Neural progenitor cell (in vitro differentiated cells): ENCODE measurements at regions not wholly inside any gene's neighbourhood (a gene's known extent, or its start where the extent isn't known, plus 50 kb on each side); places are given as distances from the start of the nearest gene placed in this dataset.

Experiments
- DNase-seq: peaks from one replicate; pipeline ENCODE4 v3.0.0-alpha.2; 2016; ENCODE audit warnings: low spot score
- H2AFZ ChIP-seq: fragments of 200-600 bp; sonication (generic); replicated peaks from 2 replicates; pipeline ENCODE4 v1.6.1; 2016; ENCODE audit warnings: antibody characterized with exemption
- H3F3A ChIP-seq: fragments of 200-600 bp; sonication (generic); 2 replicates; pipeline ENCODE4 v1.6.1; 2016; ENCODE audit warnings: antibody characterized with exemption, low read depth
- H3K27ac ChIP-seq: fragments of 200-600 bp; sonication (generic); 2 replicates; pipeline ENCODE4 v1.5.1; 2016; ENCODE audit warnings: mild to moderate bottlenecking
- H3K27me3 ChIP-seq: fragments of 200-600 bp; sonication (generic); 2 replicates; pipeline ENCODE4 v1.6.1; 2016; ENCODE audit warnings: mild to moderate bottlenecking, moderate library complexity
- H3K36me3 ChIP-seq: fragments of 200-600 bp; sonication (generic); 2 replicates; pipeline ENCODE4 v1.5.1; 2016
- H3K4me1 ChIP-seq: fragments of 200-600 bp; sonication (generic); 2 replicates; pipeline ENCODE4 v1.6.1; 2016; ENCODE audit warnings: mixed run types
- H3K4me2 ChIP-seq: fragments of 200-600 bp; sonication (generic); 2 replicates; pipeline ENCODE4 v1.6.1; 2016
- H3K4me3 ChIP-seq: fragments of 200-600 bp; sonication (generic); 2 replicates; pipeline ENCODE4 v1.5.1; 2016
- H3K79me2 ChIP-seq: fragments of 200-600 bp; sonication (generic); 2 replicates; pipeline ENCODE4 v1.6.1; 2016; ENCODE audit warnings: low read depth
- H3K9ac ChIP-seq: fragments of 200-600 bp; sonication (generic); 2 replicates; pipeline ENCODE4 v1.6.1; 2016
- H3K9me3 ChIP-seq: fragments of 200-600 bp; sonication (generic); 2 replicates; pipeline ENCODE4 v1.5.1; 2016; ENCODE audit warnings: low read depth
- H4K20me1 ChIP-seq: fragments of 200-600 bp; sonication (generic); 2 replicates; pipeline ENCODE4 v1.6.1; 2016; ENCODE audit warnings: low read depth
- H3K27ac Mint-ChIP-seq: 3 replicates; pipeline ENCODE4 v1.8.0; 2021; ENCODE audit warnings: mixed read lengths
- H3K27me3 Mint-ChIP-seq: 2 replicates; pipeline ENCODE4 v1.8.0; 2022; ENCODE audit warnings: low read depth, mild to moderate bottlenecking, inconsistent platforms, moderate library complexity, mixed read lengths; ENCODE audit not compliant: insufficient read depth
- H3K36me3 Mint-ChIP-seq: 3 replicates; pipeline ENCODE4 v1.8.0; 2021; ENCODE audit warnings: mixed read lengths
- H3K4me1 Mint-ChIP-seq: 3 replicates; pipeline ENCODE4 v1.8.0; 2021; ENCODE audit warnings: mixed read lengths
- H3K4me3 Mint-ChIP-seq: 3 replicates; pipeline ENCODE4 v1.8.0; 2021; ENCODE audit warnings: mild to moderate bottlenecking, moderate library complexity, mixed read lengths
- H3K9me3 Mint-ChIP-seq: 3 replicates; pipeline ENCODE4 v1.8.0; 2020; ENCODE audit warnings: mixed read lengths
- EZH2 ChIP-seq: fragments of 200-600 bp; sonication (generic); IDR thresholded peaks from 2 replicates; pipeline ENCODE4 v1.6.1; 2017; ENCODE audit warnings: antibody characterized with exemption, mild to moderate bottlenecking, moderate library complexity
- EZH2phosphoT487 ChIP-seq: fragments of 200-600 bp; sonication (generic); IDR thresholded peaks from 2 replicates; pipeline ENCODE4 v1.6.1; 2017; ENCODE audit warnings: antibody characterized with exemption
- TF ChIP-seq, protein P1 (sequence below): fragments of 200-600 bp; sonication (generic); IDR thresholded peaks from 2 replicates; pipeline ENCODE4 v1.5.1; 2017; ENCODE audit warnings: antibody characterized with exemption, mild to moderate bottlenecking

DNA sequence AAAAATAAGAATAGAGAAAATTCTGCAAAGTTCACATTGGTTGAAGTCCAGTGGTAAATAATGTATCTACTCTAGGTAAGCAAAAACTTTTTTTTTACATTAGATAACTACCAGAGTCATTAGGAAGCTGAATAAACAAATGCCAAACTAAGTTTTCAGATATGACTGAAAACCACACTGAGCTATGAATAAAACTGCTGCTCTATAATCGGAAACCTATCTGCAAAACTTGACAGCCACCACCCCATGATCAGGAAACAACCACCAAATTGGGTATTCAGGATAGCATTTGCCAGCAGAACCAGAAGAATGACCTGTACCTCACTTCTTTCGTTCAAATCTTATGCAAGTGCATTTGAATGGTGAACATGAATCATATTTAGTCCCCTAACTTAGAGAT is 173.0 kb upstream of the TET2 start:
- Mint-ChIP-seq H3K4me3 (no peak overlapping the region), H3K27me3 (no peaks in the 10 kb centered on the region), H3K27ac (no peak overlapping the region), H3K36me3 (no peaks in the 10 kb centered on the region), H3K9me3 (no peaks in the 10 kb centered on the region), H3K4me1 (peaks cover 5% of the 10 kb centered on the region)
- Histone ChIP-seq H3K4me3 (no peak overlapping the region), H3K27me3 (no peaks in the 10 kb centered on the region), H3F3A (no peaks in the 10 kb centered on the region), H2AFZ (no peak overlapping the region), H3K9ac (no peak overlapping the region), H3K27ac (no peak overlapping the region), H3K79me2 (no peaks in the 10 kb centered on the region), H3K36me3 (no peaks in the 10 kb centered on the region), H3K9me3 (no peaks in the 10 kb centered on the region), H4K20me1 (no peaks in the 10 kb centered on the region), H3K4me1 (no peaks in the 10 kb centered on the region), H3K4me2 (no peak overlapping the region)
- TF ChIP-seq EZH2 (no peak), EZH2phosphoT487 (no peak)
- TF ChIP-seq, protein P1, sequence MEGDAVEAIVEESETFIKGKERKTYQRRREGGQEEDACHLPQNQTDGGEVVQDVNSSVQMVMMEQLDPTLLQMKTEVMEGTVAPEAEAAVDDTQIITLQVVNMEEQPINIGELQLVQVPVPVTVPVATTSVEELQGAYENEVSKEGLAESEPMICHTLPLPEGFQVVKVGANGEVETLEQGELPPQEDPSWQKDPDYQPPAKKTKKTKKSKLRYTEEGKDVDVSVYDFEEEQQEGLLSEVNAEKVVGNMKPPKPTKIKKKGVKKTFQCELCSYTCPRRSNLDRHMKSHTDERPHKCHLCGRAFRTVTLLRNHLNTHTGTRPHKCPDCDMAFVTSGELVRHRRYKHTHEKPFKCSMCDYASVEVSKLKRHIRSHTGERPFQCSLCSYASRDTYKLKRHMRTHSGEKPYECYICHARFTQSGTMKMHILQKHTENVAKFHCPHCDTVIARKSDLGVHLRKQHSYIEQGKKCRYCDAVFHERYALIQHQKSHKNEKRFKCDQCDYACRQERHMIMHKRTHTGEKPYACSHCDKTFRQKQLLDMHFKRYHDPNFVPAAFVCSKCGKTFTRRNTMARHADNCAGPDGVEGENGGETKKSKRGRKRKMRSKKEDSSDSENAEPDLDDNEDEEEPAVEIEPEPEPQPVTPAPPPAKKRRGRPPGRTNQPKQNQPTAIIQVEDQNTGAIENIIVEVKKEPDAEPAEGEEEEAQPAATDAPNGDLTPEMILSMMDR: no peak
- no peak for DNase-seq

- H3K4me2 ChIP-seq: no peak overlapping the region
Measured at GRCh38 chr4:104975617-104976016, 171.1 kb upstream of the TET2 start.

GRCh38 chr4:104976262-104976661 is 170.4 kb upstream of the TET2 start:
- no peaks in the 10 kb centered on the region for H3F3A ChIP-seq
- no peaks in the 10 kb centered on the region for H3K36me3 ChIP-seq
- Mint-ChIP-seq H3K36me3 (no peaks in the 10 kb centered on the region), H3K27me3 (no peaks in the 10 kb centered on the region), H3K27ac (no peak overlapping the region), H3K4me1 (peaks cover 3% of the 10 kb centered on the region), H3K4me3 (no peak overlapping the region), H3K9me3 (peaks cover 3% of the 10 kb centered on the region)
- H3K4me1 ChIP-seq: no peaks in the 10 kb centered on the region
- TF ChIP-seq EZH2phosphoT487: no peak
- TF ChIP-seq EZH2: no peak
- TF ChIP-seq, protein P1: no peak
- H3K79me2 ChIP-seq: no peaks in the 10 kb centered on the region
- H3K4me3 ChIP-seq: no peak overlapping the region
- H3K9ac ChIP-seq: no peak overlapping the region
- DNase-seq: no peak
- no peak overlapping the region for H2AFZ ChIP-seq
- no peaks in the 10 kb centered on the region for H3K27me3 ChIP-seq
- no peak overlapping the region for H3K4me2 ChIP-seq
- H4K20me1 ChIP-seq: no peaks in the 10 kb centered on the region
- no peak overlapping the region for H3K27ac ChIP-seq
- H3K9me3 ChIP-seq: no peaks in the 10 kb centered on the region

More at GRCh38 chr4:104975617-104976016, 171.1 kb upstream of the TET2 start:
- H3K9me3 ChIP-seq: no peaks in the 10 kb centered on the region
- no peaks in the 10 kb centered on the region for H3K79me2 ChIP-seq
- no peaks in the 10 kb centered on the region for H3K27me3 ChIP-seq
- no peak overlapping the region for H3K4me3 ChIP-seq
- TF ChIP-seq EZH2 (no peak), EZH2phosphoT487 (no peak)
- TF ChIP-seq, protein P1: no peak
- Mint-ChIP-seq H3K27ac (no peak overlapping the region), H3K4me1 (peaks cover 3% of the 10 kb centered on the region), H3K9me3 (peaks cover 3% of the 10 kb centered on the region), H3K36me3 (no peaks in the 10 kb centered on the region), H3K27me3 (no peaks in the 10 kb centered on the region), H3K4me3 (no peak overlapping the region)
- no peak for DNase-seq
- H2AFZ ChIP-seq: no peak overlapping the region
- no peaks in the 10 kb centered on the region for H3F3A ChIP-seq
- no peak overlapping the region for H3K27ac ChIP-seq
- H3K4me1 ChIP-seq: no peaks in the 10 kb centered on the region
- H3K9ac ChIP-seq: no peak overlapping the region
- no peaks in the 10 kb centered on the region for H3K36me3 ChIP-seq
- H4K20me1 ChIP-seq: no peaks in the 10 kb centered on the region
